Ovary (tissue), 7 donors: ENCODE measurements at regions not wholly inside any gene's neighbourhood (a gene's known extent, or its start where the extent isn't known, plus 50 kb on each side); places are given as distances from the start of the nearest gene placed in this dataset.

Experiments
- DNase-seq, 5 donors: peaks; one replicate each; pipeline ENCODE4 v3.0.0-alpha.2; 2019 to 2020
- H3K27ac ChIP-seq, 2 donors: fragments of 200-600 bp; one replicate each; pipeline versions ENCODE4 v1.5.1 to v1.8.0; 2019 to 2022
- H3K27me3 ChIP-seq: fragments of 200-600 bp; one replicate; pipeline ENCODE4 v1.8.0; 2022
- H3K36me3 ChIP-seq: fragments of 200-600 bp; sonication (generic); one replicate; pipeline ENCODE4 v1.5.1; 2019
- H3K4me1 ChIP-seq: one replicate; pipeline ENCODE4 v1.8.1; 2013; ENCODE audit warnings: mild to moderate bottlenecking, moderate library complexity; ENCODE audit not compliant: insufficient read depth
- H3K4me3 ChIP-seq: fragments of 200-600 bp; sonication (generic); one replicate; pipeline ENCODE4 v1.5.1; 2017
- H3K9me3 ChIP-seq, 2 donors: fragments of 200-600 bp in 1 of 2; sonication (generic) in 1 of 2; one replicate each; pipeline versions ENCODE4 v1.5.1 to v1.8.1; 2013 to 2019; ENCODE audit warnings: mild to moderate bottlenecking in 1 of 2, moderate library complexity in 1 of 2
- EP300 ChIP-seq: sonication (generic); formaldehyde crosslinking; IDR thresholded peaks from one replicate; pipeline ENCODE4 v1.6.1; 2017; ENCODE audit warnings: antibody characterized with exemption
- POLR2A ChIP-seq: fragments of 450-650 bp; IDR thresholded peaks from one replicate; pipeline ENCODE4 v1.6.1; 2017; ENCODE audit warnings: antibody characterized with exemption, mild to moderate bottlenecking, moderate library complexity
- WGBS, 3 donors: extraction: QIAGEN DNeasy Blood & Tissue Kit in 1 of 3; methylation state at CpG; one replicate each; pipeline versions ENCODE4 v1.1.5 to v1.1.7; 2013 to 2017; 5-methylcytosine and 5-hydroxymethylcytosine counted together
- intact Hi-C, 4 donors: fragments of 100-400 bp; cut with DNase I; formaldehyde crosslinking; loops; one replicate each; pipeline versions ENCODE4 v1.11.0 to v1.15.1; 2022 to 2023
- TF ChIP-seq, protein P1 (sequence below), 3 donors: fragments of 450-650 bp in 2 of 3; fragments of 200-600 bp in 1 of 3; IDR thresholded peaks; one replicate each; pipeline versions ENCODE4 v1.5.1 to v1.8.0; 2016 to 2022; ENCODE audit warnings: antibody characterized with exemption in 3 of 3, mild to moderate bottlenecking in 1 of 3
- donor health status: DM: no; HTN: no; CAD: no; lungs with moderate emphysema.
- donor health status: DM: no; HTN: no; CAD: no.
- donor health status: Bipolar disorder and iron deficiency.
- donor health status: DM: no; HTN: no; CAD: no.
- donor health status: DM: yes; HTN: yes; CAD: no.

- intact Hi-C loops = no loop called here
- 52 to 59% (median 52%) methylated on average over 4 of the region's 4 CpGs for WGBS, 3 donors
- no peak for DNase-seq
- TF ChIP-seq, protein P1, sequence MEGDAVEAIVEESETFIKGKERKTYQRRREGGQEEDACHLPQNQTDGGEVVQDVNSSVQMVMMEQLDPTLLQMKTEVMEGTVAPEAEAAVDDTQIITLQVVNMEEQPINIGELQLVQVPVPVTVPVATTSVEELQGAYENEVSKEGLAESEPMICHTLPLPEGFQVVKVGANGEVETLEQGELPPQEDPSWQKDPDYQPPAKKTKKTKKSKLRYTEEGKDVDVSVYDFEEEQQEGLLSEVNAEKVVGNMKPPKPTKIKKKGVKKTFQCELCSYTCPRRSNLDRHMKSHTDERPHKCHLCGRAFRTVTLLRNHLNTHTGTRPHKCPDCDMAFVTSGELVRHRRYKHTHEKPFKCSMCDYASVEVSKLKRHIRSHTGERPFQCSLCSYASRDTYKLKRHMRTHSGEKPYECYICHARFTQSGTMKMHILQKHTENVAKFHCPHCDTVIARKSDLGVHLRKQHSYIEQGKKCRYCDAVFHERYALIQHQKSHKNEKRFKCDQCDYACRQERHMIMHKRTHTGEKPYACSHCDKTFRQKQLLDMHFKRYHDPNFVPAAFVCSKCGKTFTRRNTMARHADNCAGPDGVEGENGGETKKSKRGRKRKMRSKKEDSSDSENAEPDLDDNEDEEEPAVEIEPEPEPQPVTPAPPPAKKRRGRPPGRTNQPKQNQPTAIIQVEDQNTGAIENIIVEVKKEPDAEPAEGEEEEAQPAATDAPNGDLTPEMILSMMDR (IDR thresholded peaks at IDR 0.05) = no peak
- TF ChIP-seq POLR2A = no peak
- TF ChIP-seq EP300 = no peak
- no peaks in the 10 kb centered on the region for H3K4me1 ChIP-seq
- H3K9me3 ChIP-seq = no peaks in the 10 kb centered on the region
- no peak overlapping the region for H3K27ac ChIP-seq
- no peaks in the 10 kb centered on the region for H3K36me3 ChIP-seq
- no peaks in the 10 kb centered on the region for H3K27me3 ChIP-seq
- H3K4me3 ChIP-seq = no peak overlapping the region
Measured at GRCh38 chrX:36609616-36610585, 398.3 kb upstream of the FAM47C start.

GRCh38 chrX:36626898-36627297, 381.3 kb upstream of the FAM47C start:
- 52 to 61% (median 56%) methylated on average over 2 of the region's 2 CpGs for WGBS, 3 donors

DNA sequence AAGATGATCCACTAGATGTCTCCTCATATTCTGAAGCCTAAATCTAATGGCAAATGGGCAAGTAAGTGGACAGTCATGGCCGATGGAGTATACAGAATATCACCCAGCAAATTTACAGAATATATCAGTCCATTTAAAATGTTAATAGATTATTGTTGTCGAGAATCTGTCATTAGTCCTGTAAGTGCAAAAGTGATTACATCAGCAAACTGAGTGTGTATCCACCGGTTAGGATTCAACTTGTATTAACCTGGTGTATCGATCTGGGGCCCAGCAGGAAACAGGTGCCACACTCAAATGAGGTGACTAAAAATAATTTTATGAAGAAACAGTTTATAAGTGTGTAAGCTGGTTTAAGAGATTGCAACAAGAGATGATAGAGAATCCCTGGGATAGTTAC, 367.9 kb upstream of the FAM47C start:
- no peaks in the 10 kb centered on the region for H3K9me3 ChIP-seq
- no peaks in the 10 kb centered on the region for H3K4me1 ChIP-seq
- 76 to 84% (median 83%) methylated on average over 4 of the region's 4 CpGs for WGBS, 3 donors
- no peak for DNase-seq
- H3K4me3 ChIP-seq = no peak overlapping the region
- TF ChIP-seq, protein P1 (IDR thresholded peaks at IDR 0.05) = no peak
- TF ChIP-seq POLR2A (no peak), EP300 (no peak)
- intact Hi-C loops = no loop called here
- no peaks in the 10 kb centered on the region for H3K36me3 ChIP-seq
- H3K27me3 ChIP-seq = no peaks in the 10 kb centered on the region
- H3K27ac ChIP-seq = no peak overlapping the region

More at GRCh38 chrX:36626898-36627297, 381.3 kb upstream of the FAM47C start:
- Histone ChIP-seq H3K4me1 (no peaks in the 10 kb centered on the region), H3K27me3 (no peaks in the 10 kb centered on the region), H3K27ac (no peak overlapping the region), H3K36me3 (no peaks in the 10 kb centered on the region), H3K9me3 (no peaks in the 10 kb centered on the region), H3K4me3 (no peak overlapping the region)
- TF ChIP-seq POLR2A (no peak), EP300 (no peak)
- TF ChIP-seq, protein P1 (IDR thresholded peaks at IDR 0.05) = no peak
- intact Hi-C loops = no loop called here
- no peak for DNase-seq

GRCh38 chrX:36642052-36642451, 366.1 kb upstream of the FAM47C start:
- H3K36me3 ChIP-seq = no peaks in the 10 kb centered on the region
- H3K27ac ChIP-seq = no peak overlapping the region
- no peak overlapping the region for H3K4me3 ChIP-seq
- no peak for DNase-seq
- H3K27me3 ChIP-seq = no peaks in the 10 kb centered on the region
- TF ChIP-seq EP300 = no peak
- TF ChIP-seq, protein P1 (IDR thresholded peaks at IDR 0.05) = no peak
- no peak for TF ChIP-seq POLR2A
- H3K9me3 ChIP-seq = no peaks in the 10 kb centered on the region
- H3K4me1 ChIP-seq = no peaks in the 10 kb centered on the region
- intact Hi-C loops = no loop called here
- 52 to 57% (median 55%) methylated on average over 3 of the region's 3 CpGs for WGBS, 3 donors
